ENCODE measurements at regions not wholly inside any gene's neighbourhood (a gene's known extent, or its start where the extent isn't known, plus 50 kb on each side); places are given as distances from the start of the nearest gene placed in this dataset.
"Not testable (repeated sequence)": the region's sequence is repeated elsewhere in the genome, so short reads cannot be mapped to it uniquely, and the experiment has no call there.

GRCh38 chr1:4132352-4133296, 232.6 kb upstream of the C1orf174 start:
- no peak overlapping the region for H3K27ac ChIP-seq (ENCODE audit: low read depth, low read length)
- H3F3A ChIP-seq (ENCODE audit: control insufficient read depth, insufficient read depth), result peaks cover 7% of the 10 kb centered on the region
- H3K4me2 ChIP-seq (ENCODE audit: low read length), result no peak overlapping the region
- H3K27me3 ChIP-seq (ENCODE audit: control insufficient read depth, low read length), result no peaks in the 10 kb centered on the region
- no peaks in the 10 kb centered on the region for H4K20me1 ChIP-seq (ENCODE audit: control insufficient read depth, insufficient read depth, low read depth, low read length)
- peaks cover 16% of the 10 kb centered on the region; the same call in 1 of the 2 replicates for H3K9me3 ChIP-seq (ENCODE audit: control insufficient read depth, insufficient read depth, low read length)
- no peaks in the 10 kb centered on the region for H3K36me3 ChIP-seq (ENCODE audit: control insufficient read depth, low read length)
- no peaks in the 10 kb centered on the region for H3K4me1 ChIP-seq (ENCODE audit: control insufficient read depth, low read length)
- H3K9me2 ChIP-seq (replicated peaks; ENCODE audit: control insufficient read depth, low read length), result no peaks in the 10 kb centered on the region; the same call in 1 of the 2 replicates
- H3K79me2 ChIP-seq (ENCODE audit: control insufficient read depth, low read length), result no peaks in the 10 kb centered on the region
- TF ChIP-seq EZH2phosphoT487 (IDR thresholded peaks at IDR 0.05; ENCODE audit: borderline replicate concordance, low read length), result no peak
- TF ChIP-seq CTCF (IDR thresholded peaks at IDR 0.05; ENCODE audit: low read depth, low read length, poor library complexity, severe bottlenecking), result no peak
- H3K4me3 ChIP-seq (ENCODE audit: low read length), result no peak overlapping the region

DNA sequence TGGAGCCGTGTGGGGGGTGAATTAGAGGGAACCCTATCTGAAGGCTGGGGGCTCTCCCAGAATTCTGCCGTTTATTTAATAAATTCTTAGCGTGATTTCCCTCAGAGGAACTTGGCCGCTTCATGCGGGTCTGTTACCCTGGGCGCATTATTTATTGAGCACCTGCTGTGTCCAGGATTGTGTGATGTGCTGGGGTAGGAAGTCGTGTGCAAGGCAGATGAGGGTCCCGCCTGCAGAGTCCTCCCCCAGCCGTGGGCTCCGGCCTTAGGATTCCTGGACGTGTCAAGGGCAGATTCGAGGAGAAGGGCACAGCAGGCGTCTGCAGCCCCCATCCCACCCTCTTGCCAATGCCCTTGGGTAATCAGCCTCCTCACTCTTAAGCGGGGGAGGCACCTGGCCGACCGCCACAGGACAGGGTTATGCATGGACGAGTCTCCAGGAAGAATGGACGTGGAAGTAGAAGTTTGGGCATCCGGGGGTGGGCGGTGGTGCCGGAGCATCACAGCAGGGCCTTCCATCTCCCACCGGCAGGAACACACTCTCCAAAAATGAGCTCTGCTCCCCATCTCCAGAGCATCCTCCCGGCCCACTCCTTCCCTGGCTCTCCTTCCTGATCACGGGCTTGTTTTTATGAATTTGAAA, 233.3 kb upstream of the C1orf174 start:
- Histone ChIP-seq H3K4me3 (ENCODE audit: low read length) (no peak overlapping the region), H3K27me3 (ENCODE audit: control insufficient read depth, low read length) (no peaks in the 10 kb centered on the region), H3K79me2 (ENCODE audit: control insufficient read depth, low read length) (no peaks in the 10 kb centered on the region), H3K9me3 (ENCODE audit: control insufficient read depth, insufficient read depth, low read length) (peaks cover 16% of the 10 kb centered on the region; the same call in 1 of the 2 replicates), H4K20me1 (ENCODE audit: control insufficient read depth, insufficient read depth, low read depth, low read length) (no peaks in the 10 kb centered on the region), H3F3A (ENCODE audit: control insufficient read depth, insufficient read depth) (peaks cover 7% of the 10 kb centered on the region), H3K27ac (ENCODE audit: low read depth, low read length) (no peak overlapping the region), H3K36me3 (ENCODE audit: control insufficient read depth, low read length) (no peaks in the 10 kb centered on the region), H3K9me2 (replicated peaks; ENCODE audit: control insufficient read depth, low read length) (no peaks in the 10 kb centered on the region; the same call in 1 of the 2 replicates), H3K4me1 (ENCODE audit: control insufficient read depth, low read length) (no peaks in the 10 kb centered on the region), H3K4me2 (ENCODE audit: low read length) (no peak overlapping the region)
- TF ChIP-seq EZH2phosphoT487 (IDR thresholded peaks at IDR 0.05; ENCODE audit: borderline replicate concordance, low read length), result no peak
- no peak for TF ChIP-seq CTCF (IDR thresholded peaks at IDR 0.05; ENCODE audit: low read depth, low read length, poor library complexity, severe bottlenecking)

GRCh38 chr1:4133939-4134321, 233.9 kb upstream of the C1orf174 start:
- no peak overlapping the region for H3K4me2 ChIP-seq (ENCODE audit: low read length)
- peaks cover 7% of the 10 kb centered on the region for H3F3A ChIP-seq (ENCODE audit: control insufficient read depth, insufficient read depth)
- no peaks in the 10 kb centered on the region for H3K79me2 ChIP-seq (ENCODE audit: control insufficient read depth, low read length)
- no peaks in the 10 kb centered on the region; the same call in 1 of the 2 replicates for H3K9me2 ChIP-seq (replicated peaks; ENCODE audit: control insufficient read depth, low read length)
- no peaks in the 10 kb centered on the region for H4K20me1 ChIP-seq (ENCODE audit: control insufficient read depth, insufficient read depth, low read depth, low read length)
- TF ChIP-seq CTCF (IDR thresholded peaks at IDR 0.05; ENCODE audit: low read depth, low read length, poor library complexity, severe bottlenecking), result no peak
- no peak for TF ChIP-seq EZH2phosphoT487 (IDR thresholded peaks at IDR 0.05; ENCODE audit: borderline replicate concordance, low read length)
- no peak overlapping the region for H3K4me3 ChIP-seq (ENCODE audit: low read length)
- no peaks in the 10 kb centered on the region for H3K4me1 ChIP-seq (ENCODE audit: control insufficient read depth, low read length)
- H3K36me3 ChIP-seq (ENCODE audit: control insufficient read depth, low read length), result no peaks in the 10 kb centered on the region
- H3K27ac ChIP-seq (ENCODE audit: low read depth, low read length), result no peak overlapping the region
- peaks cover 16% of the 10 kb centered on the region; the same call in 1 of the 2 replicates for H3K9me3 ChIP-seq (ENCODE audit: control insufficient read depth, insufficient read depth, low read length)
- peaks cover 4% of the 10 kb centered on the region; the same call in 1 of the 2 replicates for H3K27me3 ChIP-seq (ENCODE audit: control insufficient read depth, low read length)

DNA sequence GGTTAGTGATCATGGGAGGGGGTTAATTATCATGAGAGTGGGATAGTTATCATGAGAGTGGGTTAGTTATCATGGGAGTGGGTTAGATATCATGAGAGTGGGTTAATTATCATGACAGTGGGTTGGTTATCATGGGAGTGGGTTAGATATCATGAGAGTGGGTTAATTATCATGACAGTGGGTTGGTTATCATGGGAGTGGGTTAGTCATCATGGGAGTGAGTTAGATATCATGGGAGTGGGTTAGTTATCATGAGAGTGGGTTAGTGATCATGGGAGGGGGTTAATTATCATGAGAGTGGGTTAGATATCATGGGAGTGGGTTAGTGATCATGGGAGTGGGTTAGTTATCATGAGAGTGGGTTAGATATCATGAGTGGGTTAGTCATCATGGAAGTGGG, 235.8 kb upstream of the C1orf174 start:
- not testable (repeated sequence) for H3K4me2 ChIP-seq (ENCODE audit: low read length); H3K36me3 ChIP-seq (ENCODE audit: control insufficient read depth, low read length); H3K27me3 ChIP-seq (ENCODE audit: control insufficient read depth, low read length); H3K27ac ChIP-seq (ENCODE audit: low read depth, low read length); H3K4me3 ChIP-seq (ENCODE audit: low read length); H4K20me1 ChIP-seq (ENCODE audit: control insufficient read depth, insufficient read depth, low read depth, low read length); H3K79me2 ChIP-seq (ENCODE audit: control insufficient read depth, low read length); H3F3A ChIP-seq (ENCODE audit: control insufficient read depth, insufficient read depth); H3K4me1 ChIP-seq (ENCODE audit: control insufficient read depth, low read length); H3K9me2 ChIP-seq (replicated peaks; ENCODE audit: control insufficient read depth, low read length)
- peaks cover 16% of the 10 kb centered on the region; the same call in 1 of the 2 replicates for H3K9me3 ChIP-seq (ENCODE audit: control insufficient read depth, insufficient read depth, low read length)

All from DOHH2 (cell line).